Kidney epithelial cell (primary cell): ENCODE measurements at regions not wholly inside any gene's neighbourhood (a gene's known extent, or its start where the extent isn't known, plus 50 kb on each side); places are given as distances from the start of the nearest gene placed in this dataset.

Experiments
- DNase-seq: peaks from one replicate; pipeline ENCODE4 v3.0.0-alpha.2; 2010; ENCODE audit warnings: low read depth
- H3K27me3 ChIP-seq: 2 replicates; pipeline ENCODE4 v1.6.0; 2011; ENCODE audit warnings: low read length; ENCODE audit not compliant: control insufficient read depth, insufficient read depth
- H3K36me3 ChIP-seq: 2 replicates; pipeline ENCODE4 v1.5.1; 2011; ENCODE audit warnings: low read length; ENCODE audit not compliant: control insufficient read depth, insufficient read depth
- H3K4me3 ChIP-seq: 2 replicates; pipeline ENCODE4 v1.5.1; 2011; ENCODE audit warnings: low read depth, mild to moderate bottlenecking, control low read depth, low read length
- TF ChIP-seq, protein P1 (sequence below): IDR thresholded peaks from 2 replicates; pipeline ENCODE4 v1.5.1; 2011; ENCODE audit warnings: mild to moderate bottlenecking, moderate library complexity, low read length, control low read depth, inconsistent platforms; ENCODE audit not compliant: insufficient read depth, poor library complexity, severe bottlenecking

- TF ChIP-seq, protein P1, sequence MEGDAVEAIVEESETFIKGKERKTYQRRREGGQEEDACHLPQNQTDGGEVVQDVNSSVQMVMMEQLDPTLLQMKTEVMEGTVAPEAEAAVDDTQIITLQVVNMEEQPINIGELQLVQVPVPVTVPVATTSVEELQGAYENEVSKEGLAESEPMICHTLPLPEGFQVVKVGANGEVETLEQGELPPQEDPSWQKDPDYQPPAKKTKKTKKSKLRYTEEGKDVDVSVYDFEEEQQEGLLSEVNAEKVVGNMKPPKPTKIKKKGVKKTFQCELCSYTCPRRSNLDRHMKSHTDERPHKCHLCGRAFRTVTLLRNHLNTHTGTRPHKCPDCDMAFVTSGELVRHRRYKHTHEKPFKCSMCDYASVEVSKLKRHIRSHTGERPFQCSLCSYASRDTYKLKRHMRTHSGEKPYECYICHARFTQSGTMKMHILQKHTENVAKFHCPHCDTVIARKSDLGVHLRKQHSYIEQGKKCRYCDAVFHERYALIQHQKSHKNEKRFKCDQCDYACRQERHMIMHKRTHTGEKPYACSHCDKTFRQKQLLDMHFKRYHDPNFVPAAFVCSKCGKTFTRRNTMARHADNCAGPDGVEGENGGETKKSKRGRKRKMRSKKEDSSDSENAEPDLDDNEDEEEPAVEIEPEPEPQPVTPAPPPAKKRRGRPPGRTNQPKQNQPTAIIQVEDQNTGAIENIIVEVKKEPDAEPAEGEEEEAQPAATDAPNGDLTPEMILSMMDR = no peak
- no peaks in the 10 kb centered on the region for H3K27me3 ChIP-seq
- H3K4me3 ChIP-seq = no peak overlapping the region
- DNase-seq = no peak
- H3K36me3 ChIP-seq = no peaks in the 10 kb centered on the region
These were observed 73.6 kb upstream of the NEBL start for GRCh38 chr10:20970708-20971107.

DNA sequence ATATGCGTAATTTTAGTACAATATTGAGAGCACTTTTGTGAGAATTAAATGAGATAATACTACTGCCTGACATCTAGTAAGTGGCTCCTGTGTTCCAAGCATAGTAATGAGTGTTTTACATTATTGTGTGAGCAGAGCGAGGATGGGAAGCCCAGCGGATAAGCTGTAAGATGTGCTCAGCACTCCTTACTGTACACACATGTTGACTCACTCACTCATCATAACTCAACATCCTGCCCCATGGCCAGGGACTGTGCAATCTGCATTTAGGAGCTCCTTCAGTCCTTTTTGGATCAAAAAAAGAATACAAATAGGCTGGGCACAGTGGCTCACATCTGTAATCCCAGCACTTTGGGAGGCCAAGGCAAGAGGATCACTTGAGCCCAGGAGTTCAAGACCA, 72.9 kb upstream of the NEBL start:
- no peaks in the 10 kb centered on the region for H3K36me3 ChIP-seq
- no peak overlapping the region for H3K4me3 ChIP-seq
- no peaks in the 10 kb centered on the region for H3K27me3 ChIP-seq
- TF ChIP-seq, protein P1 = no peak
- DNase-seq = no peak

DNA sequence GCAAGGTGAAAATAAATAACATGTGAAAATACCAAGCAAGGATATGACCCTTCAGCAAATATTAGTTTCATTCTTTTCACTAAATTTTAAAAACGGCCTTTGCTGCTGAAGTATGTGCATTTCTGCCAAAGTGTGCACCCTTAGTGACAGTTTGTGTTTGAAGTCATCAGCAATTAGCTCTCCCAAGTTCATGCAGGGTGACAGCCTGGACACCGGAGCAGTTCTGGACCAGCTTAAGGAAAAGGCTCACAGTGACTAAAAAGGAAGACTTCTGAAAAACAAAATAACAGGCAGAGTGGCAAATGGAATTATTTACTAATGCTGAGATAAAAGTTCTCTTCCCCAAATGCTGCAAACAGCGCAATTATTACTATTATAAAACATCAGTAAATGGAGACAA, 69.3 kb upstream of the NEBL start:
- no peaks in the 10 kb centered on the region for H3K36me3 ChIP-seq
- no peak for DNase-seq
- no peaks in the 10 kb centered on the region for H3K27me3 ChIP-seq
- no peak overlapping the region for H3K4me3 ChIP-seq
- TF ChIP-seq, protein P1 = no peak

DNA sequence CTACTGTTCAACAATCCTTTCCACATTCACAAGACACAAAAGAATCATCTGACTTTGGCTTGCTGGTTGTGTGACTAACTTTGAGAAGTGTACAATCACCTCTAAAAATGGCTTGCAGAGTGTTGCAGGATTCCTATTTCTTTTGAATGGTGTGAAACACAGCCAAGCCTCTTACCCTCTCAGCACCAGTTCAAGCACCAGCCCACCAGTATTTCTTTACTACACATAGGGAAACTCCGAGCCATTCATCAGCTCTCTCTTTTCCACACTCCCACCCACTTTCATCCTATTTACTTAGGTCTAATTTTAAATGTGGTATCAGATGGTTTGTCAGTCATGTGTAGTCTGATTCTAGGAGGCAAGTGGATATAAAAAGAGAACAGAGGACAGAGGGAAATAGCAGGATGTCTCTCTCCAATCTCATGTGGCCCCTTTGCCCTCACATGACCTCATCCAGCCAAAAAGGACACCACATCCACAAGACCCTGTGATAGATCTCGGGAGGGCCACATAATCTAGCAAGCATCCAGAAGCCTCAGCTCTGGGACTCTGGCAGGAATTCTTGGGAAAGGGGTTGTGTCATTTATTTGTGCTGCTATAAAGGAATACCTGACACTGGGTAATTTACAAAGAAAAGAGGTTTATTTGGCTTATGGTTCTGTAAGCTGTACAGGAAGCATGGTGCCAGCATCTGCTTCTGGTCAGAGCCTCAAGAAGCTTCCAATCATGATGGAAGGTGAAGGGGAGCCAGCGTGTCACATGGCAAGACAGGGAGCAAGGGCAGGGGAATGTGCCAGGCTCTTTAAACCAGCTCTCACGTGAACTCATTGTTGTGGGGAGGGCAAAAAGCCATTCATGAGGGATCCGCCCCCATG, 66.8 kb upstream of the NEBL start:
- no peaks in the 10 kb centered on the region for H3K27me3 ChIP-seq
- TF ChIP-seq, protein P1 = no peak
- H3K4me3 ChIP-seq = no peak overlapping the region
- no peaks in the 10 kb centered on the region for H3K36me3 ChIP-seq
- no peak for DNase-seq

GRCh38 chr10:20963056-20963455, 65.9 kb upstream of the NEBL start:
- TF ChIP-seq, protein P1 = no peak
- DNase-seq = no peak
- Histone ChIP-seq H3K36me3 (no peaks in the 10 kb centered on the region), H3K27me3 (no peaks in the 10 kb centered on the region), H3K4me3 (no peak overlapping the region)

GRCh38 chr10:20962165-20962564, 65.1 kb upstream of the NEBL start:
- Histone ChIP-seq H3K36me3 (no peaks in the 10 kb centered on the region), H3K4me3 (no peak overlapping the region), H3K27me3 (no peaks in the 10 kb centered on the region)
- TF ChIP-seq, protein P1 = no peak
- no peak for DNase-seq
